ENCODE measurements at regions not wholly inside any gene's neighbourhood (a gene's known extent, or its start where the extent isn't known, plus 50 kb on each side); places are given as distances from the start of the nearest gene placed in this dataset.

GRCh38 chr12:5254703-5255102, 177.2 kb upstream of the NTF3 start:
- no peak overlapping the region for H3K27ac ChIP-seq (ENCODE audit: low read depth in 2 of 2, low read length in 1 of 2)
- no peaks in the 10 kb centered on the region for H3K27me3 ChIP-seq (ENCODE audit: insufficient read depth)
- no peak overlapping the region for H3K4me2 ChIP-seq
- CTCF ChIA-PET = no interaction called here
- no peaks in the 10 kb centered on the region for H3K36me3 ChIP-seq (replicated peaks in 1 of 2; ENCODE audit: control insufficient read depth in 1 of 2, insufficient read depth in 2 of 2, low read length in 1 of 2)
- no peaks in the 10 kb centered on the region for H3F3A ChIP-seq (replicated peaks; ENCODE audit: insufficient read depth)
- H3K4me3 ChIP-seq (ENCODE audit: low read depth in 2 of 2, low read length in 1 of 2) = no peak overlapping the region
- H3K79me2 ChIP-seq (ENCODE audit: insufficient read depth) = no peaks in the 10 kb centered on the region
- no peaks in the 10 kb centered on the region for H3K9me3 ChIP-seq
- H2AFZ ChIP-seq (ENCODE audit: low read depth) = no peak overlapping the region
- no peaks in the 10 kb centered on the region; a peak in 1 of 4 replicates for H3K4me1 ChIP-seq (ENCODE audit: control insufficient read depth in 1 of 2, insufficient read depth in 2 of 2, low read depth in 1 of 2, low read length in 1 of 2)
- POLR2A ChIA-PET = no interaction called here
- no peak for DNase-seq
- WGBS (ENCODE audit: low lambda C conversion rate) = 54% methylated on average over 4 of the region's 4 CpGs
- no peak overlapping the region for H3K9ac ChIP-seq
- H3K9me2 ChIP-seq = no peaks in the 10 kb centered on the region
- TF ChIP-seq IRF3 (IDR thresholded peaks at IDR 0.05; ENCODE audit: low read depth, low read length) (no peak), RAD21 (IDR thresholded peaks at IDR 0.05; ENCODE audit: low read length) (no peak), NFIC (IDR thresholded peaks at IDR 0.05; ENCODE audit: borderline replicate concordance) (no peak), FOXM1 (IDR thresholded peaks at IDR 0.05; ENCODE audit: low read depth) (no peak), EP300 (IDR thresholded peaks at IDR 0.05; ENCODE audit: borderline replicate concordance in 1 of 2, low read depth in 1 of 2, low read length in 1 of 2) (no peak), ELF1 (IDR thresholded peaks at IDR 0.05) (no peak)
- H4K20me1 ChIP-seq (ENCODE audit: insufficient read depth) = no peaks in the 10 kb centered on the region

GRCh38 chr12:5257763-5258495, 174.0 kb upstream of the NTF3 start:
- Histone ChIP-seq H3K79me2 (ENCODE audit: insufficient read depth) (no peaks in the 10 kb centered on the region), H3K4me3 (ENCODE audit: low read depth in 2 of 2, low read length in 1 of 2) (no peak overlapping the region), H3K4me1 (ENCODE audit: control insufficient read depth in 1 of 2, insufficient read depth in 2 of 2, low read depth in 1 of 2, low read length in 1 of 2) (no peaks in the 10 kb centered on the region; a peak in 1 of 4 replicates), H3K9me3 (no peaks in the 10 kb centered on the region), H2AFZ (ENCODE audit: low read depth) (no peak overlapping the region), H3K27me3 (ENCODE audit: insufficient read depth) (no peaks in the 10 kb centered on the region), H3K4me2 (no peak overlapping the region), H3K36me3 (replicated peaks in 1 of 2; ENCODE audit: control insufficient read depth in 1 of 2, insufficient read depth in 2 of 2, low read length in 1 of 2) (no peaks in the 10 kb centered on the region), H4K20me1 (ENCODE audit: insufficient read depth) (no peaks in the 10 kb centered on the region), H3K27ac (ENCODE audit: low read depth in 2 of 2, low read length in 1 of 2) (no peak overlapping the region), H3F3A (replicated peaks; ENCODE audit: insufficient read depth) (no peaks in the 10 kb centered on the region), H3K9ac (no peak overlapping the region), H3K9me2 (no peaks in the 10 kb centered on the region)
- 72% methylated on average over 2 of the region's 2 CpGs for WGBS (ENCODE audit: low lambda C conversion rate)
- CTCF ChIA-PET = no interaction called here
- TF ChIP-seq TCF12 (IDR thresholded peaks at IDR 0.05) (no peak), JUND (IDR thresholded peaks at IDR 0.05) (no peak), MEF2A (IDR thresholded peaks at IDR 0.05; ENCODE audit: borderline replicate concordance, low read depth) (no peak), TEAD4 (IDR thresholded peaks at IDR 0.05; ENCODE audit: borderline replicate concordance, insufficient read depth) (no peak), FOXJ3 (CRISPR knock-in tag; IDR thresholded peaks at IDR 0.05) (no peak), GABPA (IDR thresholded peaks at IDR 0.05; ENCODE audit: low read depth) (no peak), USF1 (IDR thresholded peaks at IDR 0.05; ENCODE audit: borderline replicate concordance, low read depth) (no peak), EP300 (IDR thresholded peaks at IDR 0.05; ENCODE audit: borderline replicate concordance in 1 of 2, low read depth in 1 of 2, low read length in 1 of 2) (no peak), IRF3 (IDR thresholded peaks at IDR 0.05; ENCODE audit: low read depth, low read length) (no peak)
- POLR2A ChIA-PET = no interaction called here
- no peak for DNase-seq
